ENCODE measurements at regions not wholly inside any gene's neighbourhood (a gene's known extent, or its start where the extent isn't known, plus 50 kb on each side); places are given as distances from the start of the nearest gene placed in this dataset.

DNA sequence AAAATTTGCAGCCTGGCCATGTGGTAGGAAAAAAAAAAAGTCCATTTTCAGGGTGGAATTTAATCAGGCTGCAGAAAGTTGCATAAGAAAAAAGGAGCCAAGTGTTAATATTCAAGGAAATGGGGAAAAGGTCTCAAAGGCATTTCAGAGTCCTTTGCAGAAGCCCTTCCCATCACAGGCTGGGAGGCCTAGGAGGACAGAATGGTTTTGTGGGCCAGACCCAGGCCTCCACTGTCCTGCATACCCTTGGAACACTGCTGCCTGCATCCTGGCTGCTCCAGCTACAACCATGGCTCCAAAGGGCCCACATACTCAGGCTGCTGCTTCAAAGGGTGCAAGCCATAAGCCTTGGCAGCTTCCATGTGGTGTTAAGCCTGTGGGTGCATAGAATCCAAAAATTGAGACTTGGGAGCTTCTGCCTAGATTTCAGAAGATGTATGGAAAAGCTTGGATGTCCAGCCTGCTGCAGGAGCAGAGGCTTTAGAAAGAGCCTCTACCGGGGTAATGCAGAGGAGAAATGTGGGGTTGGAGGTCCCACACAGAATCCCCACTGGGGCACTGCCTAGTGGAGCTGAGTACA lies 239.0 kb upstream of the STXBP5 start:
- CTCF ChIA-PET = interaction anchor here (0.7 kb wide), 1 partner anchor 13 kb away, joined by 3 read pairs; no protein-coding TSS in a partner anchor
- intact Hi-C loops (cut with micrococcal nuclease) = no loop called here

DNA sequence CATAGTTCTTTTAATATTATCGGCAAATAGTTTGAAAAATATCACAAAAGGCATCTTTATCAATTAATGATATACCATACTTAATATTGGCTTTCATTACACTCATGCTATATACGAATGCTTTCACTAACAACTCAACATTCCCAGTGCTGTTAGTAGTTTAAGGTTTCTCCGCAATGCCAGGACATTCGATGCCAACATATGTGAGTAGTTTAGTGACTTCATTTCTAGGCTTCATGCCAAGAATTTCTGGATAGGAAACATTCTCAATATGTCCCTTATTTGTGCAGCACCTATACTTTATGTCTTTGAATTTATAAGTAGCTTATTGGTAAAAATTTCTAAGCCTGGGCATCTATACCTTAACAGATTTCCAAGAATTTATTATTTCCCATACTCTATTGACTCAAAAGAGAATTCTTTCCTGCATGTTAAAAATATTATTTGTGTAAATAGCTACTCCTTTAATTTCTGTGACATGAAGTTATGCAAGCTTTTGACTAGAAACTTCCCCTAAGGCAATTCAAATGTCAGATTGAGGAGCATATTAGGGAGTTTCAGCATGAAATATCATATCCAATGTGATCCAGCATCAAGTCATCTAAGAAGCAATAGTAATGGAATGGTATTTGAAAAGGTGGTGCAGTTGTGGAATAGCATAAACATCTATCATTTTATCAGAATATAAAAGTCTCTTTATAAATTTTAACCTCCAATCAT lies 236.0 kb upstream of the STXBP5 start:
- DNase-seq (no peak), ATAC-seq (no peak)
- ChIA-PET CTCF (no interaction called here), POLR2A (no interaction called here)
- Mint-ChIP-seq H3K4me1 (no peaks in the 10 kb centered on the region), H3K27ac (no peak overlapping the region), H3K36me3 (peaks cover 4 to 22% (median 16%) of the 10 kb centered on the region in 5 donors), H3K27me3 (no peaks in the 10 kb centered on the region), H3K9me3 (peaks cover 9 to 37% (median 22%) of the 10 kb centered on the region in 11 donors), H3K4me3 (no peak overlapping the region)
- Histone ChIP-seq H3K4me1 (ENCODE audit: control insufficient read depth in 2 of 2, insufficient read depth in 2 of 2, low read length in 2 of 2) (no peaks in the 10 kb centered on the region), H3K4me3 (ENCODE audit: low read length) (no peak overlapping the region), H3K9me3 (ENCODE audit: control insufficient read depth in 2 of 3, low read length in 3 of 3) (peaks cover 0 to 16% (median 0%) of the 10 kb centered on the region in 3 experiments), H3K27me3 (ENCODE audit: control insufficient read depth in 2 of 2, insufficient read depth in 2 of 2, low read length in 2 of 2) (no peaks in the 10 kb centered on the region), H3K36me3 (ENCODE audit: control insufficient read depth in 2 of 3, insufficient read depth in 3 of 3, low read length in 3 of 3) (no peaks in the 10 kb centered on the region), H3K27ac (ENCODE audit: low read depth, low read length) (no peak overlapping the region)
- intact Hi-C loops (cut with micrococcal nuclease) = no loop called here

More for the DNA sequence above, 239.0 kb upstream of the STXBP5 start:
- Histone ChIP-seq H3K36me3 (ENCODE audit: control insufficient read depth in 2 of 3, insufficient read depth in 3 of 3, low read length in 3 of 3) (no peaks in the 10 kb centered on the region), H3K27ac (ENCODE audit: low read depth, low read length) (no peak overlapping the region), H3K4me1 (ENCODE audit: control insufficient read depth in 2 of 2, insufficient read depth in 2 of 2, low read length in 2 of 2) (no peaks in the 10 kb centered on the region), H3K4me3 (ENCODE audit: low read length) (no peak overlapping the region), H3K9me3 (ENCODE audit: control insufficient read depth in 2 of 3, low read length in 3 of 3) (peaks cover 0 to 16% (median 0%) of the 10 kb centered on the region in 3 experiments), H3K27me3 (ENCODE audit: control insufficient read depth in 2 of 2, insufficient read depth in 2 of 2, low read length in 2 of 2) (no peaks in the 10 kb centered on the region)
- DNase-seq (no peak), ATAC-seq (no peak)
- Mint-ChIP-seq H3K4me3 (no peak overlapping the region), H3K36me3 (peaks cover 4 to 22% (median 16%) of the 10 kb centered on the region in 5 donors), H3K27me3 (no peaks in the 10 kb centered on the region), H3K27ac (no peak overlapping the region), H3K4me1 (no peaks in the 10 kb centered on the region), H3K9me3 (peaks cover 9 to 40% (median 22%) of the 10 kb centered on the region in 11 donors)
- POLR2A ChIA-PET = no interaction called here

DNA sequence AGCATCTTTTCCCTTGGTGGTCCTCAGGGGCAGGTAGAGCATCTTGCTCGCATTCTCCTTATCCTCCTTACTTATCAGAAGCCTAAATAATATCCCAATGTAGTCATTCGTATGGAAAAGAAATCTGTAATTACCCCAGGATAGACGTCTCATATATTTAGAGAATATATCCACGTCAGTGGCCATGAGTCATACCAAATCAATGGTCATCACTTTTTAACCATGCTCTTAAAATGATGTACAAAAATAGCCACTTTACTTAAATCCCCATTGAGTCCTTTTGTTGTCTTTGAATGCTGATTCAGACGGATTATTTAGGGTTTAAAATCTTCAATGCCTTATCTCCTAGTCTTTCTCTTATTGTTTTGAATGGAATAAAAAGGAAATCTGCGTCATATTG lies 231.7 kb upstream of the STXBP5 start:
- H3K27ac Mint-ChIP-seq = no peak overlapping the region
- Histone ChIP-seq H3K27ac (ENCODE audit: low read depth, low read length) (no peak overlapping the region), H3K36me3 (ENCODE audit: control insufficient read depth in 2 of 3, insufficient read depth in 3 of 3, low read length in 3 of 3) (no peaks in the 10 kb centered on the region), H3K4me3 (ENCODE audit: low read length) (no peak overlapping the region), H3K9me3 (ENCODE audit: control insufficient read depth in 2 of 3, low read length in 3 of 3) (no peaks in the 10 kb centered on the region), H3K4me1 (ENCODE audit: control insufficient read depth in 2 of 2, insufficient read depth in 2 of 2, low read length in 2 of 2) (no peaks in the 10 kb centered on the region), H3K27me3 (ENCODE audit: control insufficient read depth in 2 of 2, insufficient read depth in 2 of 2, low read length in 2 of 2) (no peaks in the 10 kb centered on the region)
- H3K9me3 Mint-ChIP-seq = peaks cover 0 to 4% (median 0%) of the 10 kb centered on the region in 11 donors
- H3K4me1 Mint-ChIP-seq = no peaks in the 10 kb centered on the region
- H3K27me3 Mint-ChIP-seq = peaks cover 0 to 3% (median 0%) of the 10 kb centered on the region in 5 donors
- no peak for DNase-seq
- H3K4me3 Mint-ChIP-seq = no peak overlapping the region
- ChIA-PET CTCF (no interaction called here), POLR2A (no interaction called here)
- ATAC-seq = no peak
- H3K36me3 Mint-ChIP-seq = no peaks in the 10 kb centered on the region
- intact Hi-C loops (cut with micrococcal nuclease) = no loop called here

DNA sequence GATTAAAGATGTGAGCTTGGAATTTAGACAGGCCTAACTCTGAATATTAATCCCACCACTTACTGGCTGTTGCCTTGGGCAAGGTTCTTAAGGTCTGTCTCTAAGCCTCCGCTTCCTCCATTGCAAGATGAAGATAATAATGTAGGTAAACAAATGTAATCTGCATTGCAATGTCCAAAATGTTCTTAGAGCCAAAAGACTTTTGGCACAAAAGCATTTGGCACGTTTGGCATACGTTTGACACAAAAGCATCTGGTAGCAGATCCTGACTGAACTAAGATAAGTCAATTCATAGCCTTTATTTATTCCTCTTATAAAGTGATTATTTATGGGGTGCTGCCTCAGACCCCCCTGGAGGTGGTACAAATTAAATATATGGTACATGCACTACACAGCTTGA lies 229.9 kb upstream of the STXBP5 start:
- intact Hi-C loops (cut with micrococcal nuclease) = no loop called here
- no peak for ATAC-seq

DNA sequence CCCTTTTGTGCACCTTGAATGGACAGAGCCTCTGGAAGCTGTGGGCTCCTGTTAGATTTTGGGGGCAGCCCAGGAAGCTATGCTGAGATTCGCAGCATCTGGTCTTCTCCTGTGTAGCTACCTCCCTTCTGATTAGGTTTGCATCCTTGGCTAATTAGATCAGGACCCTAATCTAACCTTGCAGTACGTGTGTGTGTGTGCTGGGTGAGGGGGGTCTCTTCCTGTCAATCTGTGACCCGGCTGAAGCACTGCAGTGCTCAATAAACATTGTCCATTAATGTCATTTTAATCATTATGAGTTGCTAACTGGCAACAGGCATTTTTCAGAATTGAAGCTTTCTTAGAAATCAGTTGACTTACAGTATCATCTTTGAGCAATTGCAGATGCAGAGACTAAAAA lies 229.1 kb upstream of the STXBP5 start:
- no peaks in the 10 kb centered on the region for H3K36me3 ChIP-seq (ENCODE audit: control insufficient read depth in 2 of 3, insufficient read depth in 3 of 3, low read length in 3 of 3)
- Mint-ChIP-seq H3K27ac (no peak overlapping the region), H3K4me1 (no peaks in the 10 kb centered on the region), H3K9me3 (no peaks in the 10 kb centered on the region), H3K36me3 (no peaks in the 10 kb centered on the region), H3K27me3 (peaks cover 0 to 3% (median 0%) of the 10 kb centered on the region in 5 donors), H3K4me3 (no peak overlapping the region)
- H3K27ac ChIP-seq (ENCODE audit: low read depth, low read length) = no peak overlapping the region
- ATAC-seq (no peak), DNase-seq (no peak)
- no peaks in the 10 kb centered on the region for H3K27me3 ChIP-seq (ENCODE audit: control insufficient read depth in 2 of 2, insufficient read depth in 2 of 2, low read length in 2 of 2)
- ChIA-PET CTCF (no interaction called here), POLR2A (no interaction called here)
- intact Hi-C loops (cut with micrococcal nuclease) = no loop called here
- no peaks in the 10 kb centered on the region for H3K9me3 ChIP-seq (ENCODE audit: control insufficient read depth in 2 of 3, low read length in 3 of 3)
- no peaks in the 10 kb centered on the region for H3K4me1 ChIP-seq (ENCODE audit: control insufficient read depth in 2 of 2, insufficient read depth in 2 of 2, low read length in 2 of 2)
- no peak overlapping the region for H3K4me3 ChIP-seq (ENCODE audit: low read length)

More for the DNA sequence above, 229.9 kb upstream of the STXBP5 start:
- Mint-ChIP-seq H3K27ac (no peak overlapping the region), H3K4me3 (no peak overlapping the region), H3K9me3 (peaks cover 0 to 2% (median 0%) of the 10 kb centered on the region in 11 donors), H3K27me3 (peaks cover 0 to 3% (median 0%) of the 10 kb centered on the region in 5 donors), H3K4me1 (no peaks in the 10 kb centered on the region), H3K36me3 (no peaks in the 10 kb centered on the region)
- Histone ChIP-seq H3K4me1 (ENCODE audit: control insufficient read depth in 2 of 2, insufficient read depth in 2 of 2, low read length in 2 of 2) (no peaks in the 10 kb centered on the region), H3K4me3 (ENCODE audit: low read length) (no peak overlapping the region), H3K27ac (ENCODE audit: low read depth, low read length) (no peak overlapping the region), H3K9me3 (ENCODE audit: control insufficient read depth in 2 of 3, low read length in 3 of 3) (no peaks in the 10 kb centered on the region), H3K27me3 (ENCODE audit: control insufficient read depth in 2 of 2, insufficient read depth in 2 of 2, low read length in 2 of 2) (no peaks in the 10 kb centered on the region), H3K36me3 (ENCODE audit: control insufficient read depth in 2 of 3, insufficient read depth in 3 of 3, low read length in 3 of 3) (no peaks in the 10 kb centered on the region)
- DNase-seq = no peak
- ChIA-PET POLR2A (no interaction called here), CTCF (no interaction called here)

DNA sequence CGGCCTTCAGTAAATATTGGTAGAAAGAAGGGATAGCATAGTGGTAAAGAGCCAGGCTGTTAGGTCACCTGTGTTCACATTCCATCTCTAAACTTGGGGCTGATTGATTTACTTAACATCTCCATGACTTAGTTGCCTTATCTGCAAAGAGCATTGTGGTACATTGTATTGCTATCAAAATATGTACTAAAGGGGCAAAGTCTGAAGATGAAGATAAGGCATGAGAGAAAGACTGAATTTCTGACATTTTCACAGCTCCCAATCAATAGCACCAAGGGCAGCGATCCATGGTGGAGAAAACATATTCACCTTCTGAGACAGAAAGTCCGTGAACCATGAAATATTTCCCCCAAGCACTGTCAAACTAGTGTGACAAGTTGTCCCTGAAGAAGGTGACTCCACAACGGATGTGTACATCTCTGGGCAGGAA lies 223.3 kb upstream of the STXBP5 start:
- ChIA-PET CTCF (no interaction called here), POLR2A (no interaction called here)
- Histone ChIP-seq H3K4me3 (ENCODE audit: low read length) (no peak overlapping the region), H3K4me1 (ENCODE audit: control insufficient read depth in 2 of 2, insufficient read depth in 2 of 2, low read length in 2 of 2) (no peaks in the 10 kb centered on the region), H3K9me3 (ENCODE audit: control insufficient read depth in 2 of 3, low read length in 3 of 3) (no peaks in the 10 kb centered on the region), H3K27ac (ENCODE audit: low read depth, low read length) (no peak overlapping the region), H3K36me3 (ENCODE audit: control insufficient read depth in 2 of 3, insufficient read depth in 3 of 3, low read length in 3 of 3) (no peaks in the 10 kb centered on the region), H3K27me3 (ENCODE audit: control insufficient read depth in 2 of 2, insufficient read depth in 2 of 2, low read length in 2 of 2) (no peaks in the 10 kb centered on the region)
- Mint-ChIP-seq H3K4me3 (no peak overlapping the region), H3K4me1 (no peaks in the 10 kb centered on the region), H3K27me3 (peaks cover 0 to 9% (median 0%) of the 10 kb centered on the region in 5 donors), H3K9me3 (peaks cover 0 to 1% (median 0%) of the 10 kb centered on the region in 11 donors), H3K36me3 (no peaks in the 10 kb centered on the region), H3K27ac (no peak overlapping the region)
- intact Hi-C loops (cut with micrococcal nuclease) = no loop called here
- ATAC-seq = no peak
- no peak for DNase-seq

DNA sequence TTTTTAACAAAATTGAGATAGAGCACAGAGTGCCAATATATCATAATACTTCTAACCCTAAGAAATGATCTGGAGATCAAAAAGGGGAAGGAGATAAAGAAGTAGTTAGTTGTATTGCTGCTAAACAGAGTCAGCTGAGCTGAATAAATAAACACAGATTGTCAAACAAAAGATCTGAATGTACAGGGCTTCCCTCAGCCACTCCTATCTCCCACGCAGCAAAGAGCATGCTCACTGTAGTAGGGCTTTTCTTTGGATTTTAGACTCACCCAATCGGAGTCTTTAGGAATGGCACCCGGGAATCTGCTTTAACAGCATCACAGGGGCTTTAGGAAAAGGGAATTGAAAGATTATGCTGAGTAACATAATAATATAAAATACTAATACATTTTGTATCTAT lies 222.2 kb upstream of the STXBP5 start:
- CTCF ChIA-PET = no interaction called here
- no peak overlapping the region for H3K27ac ChIP-seq (ENCODE audit: low read depth, low read length)
- no peaks in the 10 kb centered on the region for H3K36me3 ChIP-seq (ENCODE audit: control insufficient read depth in 2 of 3, insufficient read depth in 3 of 3, low read length in 3 of 3)
- peaks cover 0 to 6% (median 0%) of the 10 kb centered on the region in 5 donors for H3K27me3 Mint-ChIP-seq
- H3K4me1 ChIP-seq (ENCODE audit: control insufficient read depth in 2 of 2, insufficient read depth in 2 of 2, low read length in 2 of 2) = no peaks in the 10 kb centered on the region
- DNase-seq (no peak), ATAC-seq (no peak)
- no peaks in the 10 kb centered on the region for H3K27me3 ChIP-seq (ENCODE audit: control insufficient read depth in 2 of 2, insufficient read depth in 2 of 2, low read length in 2 of 2)
- intact Hi-C loops (cut with micrococcal nuclease) = no loop called here
- H3K4me1 Mint-ChIP-seq = no peaks in the 10 kb centered on the region
- POLR2A ChIA-PET = no interaction called here
- H3K4me3 Mint-ChIP-seq = no peak overlapping the region
- peaks cover 0 to 1% (median 0%) of the 10 kb centered on the region in 11 donors for H3K9me3 Mint-ChIP-seq
- no peak overlapping the region for H3K27ac Mint-ChIP-seq
- no peaks in the 10 kb centered on the region for H3K36me3 Mint-ChIP-seq
- H3K9me3 ChIP-seq (ENCODE audit: control insufficient read depth in 2 of 3, low read length in 3 of 3) = no peaks in the 10 kb centered on the region
- no peak overlapping the region for H3K4me3 ChIP-seq (ENCODE audit: low read length)
